Loucy (cell line): ENCODE measurements at regions not wholly inside any gene's neighbourhood (a gene's known extent, or its start where the extent isn't known, plus 50 kb on each side); places are given as distances from the start of the nearest gene placed in this dataset.

ENCODE experiments used
- CTCF ChIP-seq: fragments of 200-600 bp; sonication (generic); conservative IDR thresholded peaks from 2 replicates; pipeline ENCODE4 v1.5.1; 2014; ENCODE audit warnings: mild to moderate bottlenecking, antibody characterized with exemption, low read length
- EZH2phosphoT487 ChIP-seq: fragments of 200-600 bp; IDR thresholded peaks from 2 replicates; pipeline ENCODE4 v1.6.1; 2018; ENCODE audit warnings: antibody characterized with exemption, mild to moderate bottlenecking, moderate library complexity, borderline replicate concordance

- TF ChIP-seq CTCF (no peak), EZH2phosphoT487 (no peak)
Measured at GRCh38 chr18:46295416-46295815, 191.2 kb downstream of the HAUS1 start.
